Astrocyte of the spinal cord (primary cell): ENCODE measurements at regions not wholly inside any gene's neighbourhood (a gene's known extent, or its start where the extent isn't known, plus 50 kb on each side); places are given as distances from the start of the nearest gene placed in this dataset.
"Not testable (repeated sequence)": the region's sequence is repeated elsewhere in the genome, so short reads cannot be mapped to it uniquely, and the experiment has no call there.

ENCODE experiments used
- DNase-seq: peaks from one replicate; pipeline ENCODE4 v3.0.0; 2011; ENCODE audit warnings: low read depth, low spot score
- H3K4me3 ChIP-seq: 2 replicates; pipeline ENCODE4 v1.5.1; 2011; ENCODE audit warnings: low read depth, mild to moderate bottlenecking, low read length, moderate library complexity
- in situ Hi-C: cut with HindIII; loops from 2 replicates; pipeline ENCODE4 v1.10.0; 2017; ENCODE audit warnings: low sequenced_read_pairs
- TF ChIP-seq, protein P1 (sequence below): IDR thresholded peaks from 2 replicates; pipeline ENCODE4 v1.5.1; 2012; ENCODE audit warnings: low read depth, mild to moderate bottlenecking, low read length, inconsistent platforms

- in situ Hi-C loops, result no loop called here
- DNase-seq, result no peak
- no peak overlapping the region for H3K4me3 ChIP-seq
- TF ChIP-seq, protein P1, sequence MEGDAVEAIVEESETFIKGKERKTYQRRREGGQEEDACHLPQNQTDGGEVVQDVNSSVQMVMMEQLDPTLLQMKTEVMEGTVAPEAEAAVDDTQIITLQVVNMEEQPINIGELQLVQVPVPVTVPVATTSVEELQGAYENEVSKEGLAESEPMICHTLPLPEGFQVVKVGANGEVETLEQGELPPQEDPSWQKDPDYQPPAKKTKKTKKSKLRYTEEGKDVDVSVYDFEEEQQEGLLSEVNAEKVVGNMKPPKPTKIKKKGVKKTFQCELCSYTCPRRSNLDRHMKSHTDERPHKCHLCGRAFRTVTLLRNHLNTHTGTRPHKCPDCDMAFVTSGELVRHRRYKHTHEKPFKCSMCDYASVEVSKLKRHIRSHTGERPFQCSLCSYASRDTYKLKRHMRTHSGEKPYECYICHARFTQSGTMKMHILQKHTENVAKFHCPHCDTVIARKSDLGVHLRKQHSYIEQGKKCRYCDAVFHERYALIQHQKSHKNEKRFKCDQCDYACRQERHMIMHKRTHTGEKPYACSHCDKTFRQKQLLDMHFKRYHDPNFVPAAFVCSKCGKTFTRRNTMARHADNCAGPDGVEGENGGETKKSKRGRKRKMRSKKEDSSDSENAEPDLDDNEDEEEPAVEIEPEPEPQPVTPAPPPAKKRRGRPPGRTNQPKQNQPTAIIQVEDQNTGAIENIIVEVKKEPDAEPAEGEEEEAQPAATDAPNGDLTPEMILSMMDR, result no peak
Measured at GRCh38 chr4:169848018-169848417, 90.3 kb upstream of the HPF1 start.

- TF ChIP-seq, protein P1, result no peak
- no peak overlapping the region for H3K4me3 ChIP-seq
- in situ Hi-C loops, result no loop called here
- DNase-seq, result no peak
Measured at GRCh38 chr4:169847171-169847570, 89.4 kb upstream of the HPF1 start.

- H3K4me3 ChIP-seq, result no peak overlapping the region
- in situ Hi-C loops, result no loop called here
- TF ChIP-seq, protein P1, result no peak
- no peak for DNase-seq
Measured at GRCh38 chr4:169846396-169846795, 88.7 kb upstream of the HPF1 start.

- H3K4me3 ChIP-seq, result no peak overlapping the region
- in situ Hi-C loops, result no loop called here
- DNase-seq, result no peak
- TF ChIP-seq, protein P1, result no peak
Measured at GRCh38 chr4:169841776-169842175, 84.0 kb upstream of the HPF1 start.

- in situ Hi-C loops, result no loop called here
- H3K4me3 ChIP-seq, result no peak overlapping the region
- no peak for DNase-seq
- TF ChIP-seq, protein P1, result no peak
Measured at GRCh38 chr4:169840554-169840953, 82.8 kb upstream of the HPF1 start.

DNA sequence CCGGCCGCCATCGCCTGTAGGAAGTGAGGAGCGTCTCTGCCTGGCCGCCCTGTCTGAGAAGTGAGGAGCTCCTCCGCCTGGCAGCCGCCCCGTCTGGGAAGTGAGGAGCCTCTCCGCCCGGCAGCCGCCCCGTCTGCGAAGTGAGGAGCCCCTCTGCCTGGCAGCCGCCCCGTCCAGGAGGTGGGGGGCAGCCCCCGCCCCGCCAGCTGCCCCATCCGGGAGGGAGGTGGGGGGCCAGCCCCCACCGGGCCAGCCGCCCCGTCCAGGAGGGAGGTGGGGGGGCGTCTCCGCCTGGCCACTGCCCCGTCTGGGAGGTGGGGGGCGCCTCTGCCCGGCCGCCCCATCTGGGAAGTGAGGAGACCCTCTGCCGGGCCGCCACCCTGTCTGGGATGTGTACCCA, 70.6 kb upstream of the HPF1 start:
- DNase-seq, in situ Hi-C loops, H3K4me3 ChIP-seq: not testable (repeated sequence)

GRCh38 chr4:169826634-169827187, 69.0 kb upstream of the HPF1 start:
- TF ChIP-seq, protein P1, result no peak
- no peak for DNase-seq
- in situ Hi-C loops, result no loop called here
- no peak overlapping the region for H3K4me3 ChIP-seq
